Middle frontal gyrus (tissue), 1 donor: ENCODE measurements at regions not wholly inside any gene's neighbourhood (a gene's known extent, or its start where the extent isn't known, plus 50 kb on each side); places are given as distances from the start of the nearest gene placed in this dataset.
"Not testable (repeated sequence)": the region's sequence is repeated elsewhere in the genome, so short reads cannot be mapped to it uniquely, and the experiment has no call there.

ENCODE experiments used
- DNase-seq: peaks from one replicate; pipeline ENCODE4 v3.0.0-alpha.2; 2015; ENCODE audit warnings: low spot score; ENCODE audit errors: extremely low spot score

GRCh38 chr3:187850258-187850921, 105.1 kb upstream of the BCL6 start:
- DNase-seq: no peak

- DNase-seq: no peak
Observed at GRCh38 chr3:187852842-187853730, 107.8 kb upstream of the BCL6 start.

GRCh38 chr3:187855131-187855530, 109.9 kb upstream of the BCL6 start:
- no peak for DNase-seq

DNA sequence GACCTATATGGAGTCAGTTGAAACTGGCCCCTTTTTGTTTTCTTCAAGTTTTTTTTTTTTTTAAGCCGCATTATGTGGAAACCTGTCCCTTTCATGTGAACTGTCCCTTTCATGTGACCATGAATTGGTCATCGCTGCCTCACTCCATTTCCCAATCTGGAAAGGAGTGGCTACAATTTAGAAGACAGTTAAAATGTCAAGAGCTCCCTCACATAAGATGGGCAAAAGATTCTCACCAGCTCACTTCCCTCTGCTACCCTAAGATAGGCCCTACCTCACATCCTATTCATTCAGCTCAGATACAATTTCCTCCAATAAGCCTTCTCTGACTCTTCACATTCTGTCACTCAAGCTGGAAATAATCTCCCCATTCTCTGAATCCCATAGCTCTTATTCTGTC, 111.3 kb upstream of the BCL6 start:
- no peak for DNase-seq

DNA sequence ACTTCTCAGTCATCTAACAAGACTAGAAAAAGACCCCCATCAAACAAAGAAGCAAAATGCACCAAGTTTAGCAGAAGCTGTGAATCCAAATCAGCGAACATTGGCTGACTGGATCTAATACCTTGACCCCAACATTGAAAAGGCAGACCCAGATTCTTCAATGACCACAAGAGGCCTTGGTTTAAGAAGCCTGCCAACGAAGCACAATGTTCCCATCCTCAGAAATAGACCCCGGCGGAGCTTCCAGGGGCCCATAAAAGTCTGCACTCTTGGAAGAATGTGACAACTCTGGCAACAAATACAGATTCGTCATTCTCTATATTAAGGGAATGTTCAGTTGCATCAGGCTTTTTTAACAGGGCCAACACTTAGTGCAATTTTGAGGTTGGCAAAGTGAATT, 112.8 kb upstream of the BCL6 start:
- no peak for DNase-seq

GRCh38 chr3:187858711-187859110, 113.4 kb upstream of the BCL6 start:
- no peak for DNase-seq

DNA sequence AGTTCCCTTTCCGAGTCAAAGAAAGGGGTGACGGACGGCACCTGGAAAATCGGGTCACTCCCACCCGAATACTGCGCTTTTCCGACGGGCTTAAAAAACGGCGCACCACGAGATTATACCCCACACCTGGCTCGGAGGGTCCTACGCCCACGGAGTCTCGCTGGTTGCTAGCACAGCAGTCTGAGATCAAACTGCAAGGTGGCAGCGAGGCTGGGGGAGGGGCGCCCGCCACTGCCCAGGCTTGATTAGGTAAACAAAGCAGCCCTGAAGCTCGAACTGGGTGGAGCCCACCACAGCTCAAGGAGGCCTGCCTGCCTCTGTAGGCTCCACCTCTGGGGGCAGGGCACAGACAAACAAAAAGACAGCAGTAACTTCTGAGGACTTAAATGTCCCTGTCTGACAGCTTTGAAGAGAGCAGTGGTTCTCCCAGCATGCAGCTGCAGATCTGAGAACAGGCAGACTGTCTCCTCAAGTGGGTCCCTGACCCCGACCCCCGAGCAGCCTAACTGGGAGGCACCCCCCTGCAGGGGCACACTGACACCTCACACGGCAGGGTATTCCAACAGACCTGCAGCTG, 117.5 kb upstream of the BCL6 start:
- DNase-seq: not testable (repeated sequence)

DNA sequence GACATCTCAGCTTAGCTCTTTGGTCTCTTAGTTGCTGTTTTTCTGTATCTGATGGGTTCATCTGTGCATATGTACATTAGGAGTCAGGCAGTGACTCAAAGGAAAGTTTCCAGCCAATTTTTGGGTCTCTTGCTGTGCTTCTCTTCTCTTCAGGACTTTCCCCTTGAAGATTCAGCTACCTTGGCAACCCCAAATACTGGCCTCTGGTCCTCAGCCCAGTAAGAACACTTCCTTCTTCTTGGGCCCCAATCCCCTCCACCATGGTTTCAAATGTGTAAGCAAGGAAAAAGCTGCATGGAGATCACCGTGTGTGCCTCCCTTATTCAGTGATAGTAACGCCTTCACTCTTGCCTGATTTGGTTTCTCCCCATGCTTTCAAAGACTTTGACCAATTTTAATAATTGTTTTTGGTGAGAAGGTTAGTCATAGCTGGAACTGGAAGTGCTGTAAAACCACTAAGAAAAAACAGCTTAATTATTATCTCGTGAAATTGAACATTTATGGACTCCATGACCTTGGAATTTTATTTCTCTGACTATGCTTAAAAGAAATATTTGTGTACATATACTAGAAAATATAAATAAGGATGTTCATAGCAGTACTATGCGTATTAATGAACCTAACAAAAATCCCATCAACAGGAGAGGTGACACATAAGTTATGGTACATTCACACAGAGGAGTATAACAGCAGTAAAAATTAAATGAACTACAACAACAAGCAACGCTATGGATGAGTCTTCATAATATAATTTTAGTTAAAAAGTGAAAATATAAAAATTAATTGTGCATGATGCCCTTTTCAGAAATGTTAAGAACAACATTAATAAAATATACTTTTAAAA, 125.3 kb upstream of the BCL6 start:
- no peak for DNase-seq

DNA sequence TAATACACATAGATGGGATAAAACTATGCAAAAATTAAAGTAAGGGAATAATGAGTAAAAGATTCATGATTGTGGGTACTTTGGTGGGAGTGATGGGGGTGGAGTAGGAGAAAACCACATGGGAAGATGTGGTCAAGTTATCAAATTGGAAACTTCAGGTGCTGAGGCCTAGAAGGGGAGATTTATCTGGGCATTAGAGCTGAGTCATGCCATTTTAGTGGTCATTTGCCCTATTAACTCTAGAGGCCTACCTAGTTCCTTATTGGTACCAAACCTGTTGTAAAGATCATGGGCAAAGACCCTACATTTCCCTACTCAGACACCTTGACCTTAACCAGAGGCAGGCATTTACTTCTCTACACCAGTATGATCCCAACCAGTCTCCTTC, 125.9 kb upstream of the BCL6 start:
- no peak for DNase-seq

DNA sequence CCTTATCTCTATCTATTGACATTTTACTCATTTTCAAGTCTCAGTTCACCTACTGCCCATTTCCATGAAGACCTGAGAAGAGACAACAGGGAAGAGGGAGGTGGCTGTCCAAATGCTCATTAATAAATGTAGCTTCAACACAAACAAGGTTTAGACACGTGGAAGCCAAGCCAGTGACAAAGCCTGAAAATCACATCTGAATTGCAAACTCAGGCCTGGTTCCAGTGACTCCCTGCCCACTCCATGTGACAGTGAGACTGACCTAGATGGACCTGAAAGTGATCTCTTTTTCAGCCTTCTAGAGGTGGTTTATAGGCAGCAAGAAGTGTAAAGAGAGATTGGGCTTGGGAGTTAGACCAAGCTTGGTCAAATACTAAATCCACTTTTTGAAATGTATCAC, 126.6 kb upstream of the BCL6 start:
- DNase-seq: no peak

- no peak for DNase-seq
Observed at GRCh38 chr3:187873843-187874242, 128.6 kb upstream of the BCL6 start.

DNA sequence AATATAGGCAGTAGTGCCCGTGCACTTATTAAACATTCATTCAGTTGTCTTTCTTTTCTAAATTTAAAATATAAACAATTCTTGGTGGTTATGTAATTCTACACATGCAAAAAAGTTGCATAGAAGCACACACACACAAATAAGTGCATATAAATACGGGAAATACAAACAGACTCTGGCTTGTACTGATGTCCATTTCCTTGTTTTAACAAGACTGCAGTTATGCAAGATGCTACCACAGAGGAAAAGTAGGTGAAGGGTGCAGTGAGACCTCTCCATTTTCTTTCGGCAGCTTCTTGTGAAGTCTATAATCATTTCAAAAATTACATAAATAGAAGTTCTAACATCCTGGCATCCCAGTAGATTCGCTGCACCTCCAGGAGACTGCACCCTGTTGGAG, 130.6 kb upstream of the BCL6 start:
- DNase-seq: no peak

DNA sequence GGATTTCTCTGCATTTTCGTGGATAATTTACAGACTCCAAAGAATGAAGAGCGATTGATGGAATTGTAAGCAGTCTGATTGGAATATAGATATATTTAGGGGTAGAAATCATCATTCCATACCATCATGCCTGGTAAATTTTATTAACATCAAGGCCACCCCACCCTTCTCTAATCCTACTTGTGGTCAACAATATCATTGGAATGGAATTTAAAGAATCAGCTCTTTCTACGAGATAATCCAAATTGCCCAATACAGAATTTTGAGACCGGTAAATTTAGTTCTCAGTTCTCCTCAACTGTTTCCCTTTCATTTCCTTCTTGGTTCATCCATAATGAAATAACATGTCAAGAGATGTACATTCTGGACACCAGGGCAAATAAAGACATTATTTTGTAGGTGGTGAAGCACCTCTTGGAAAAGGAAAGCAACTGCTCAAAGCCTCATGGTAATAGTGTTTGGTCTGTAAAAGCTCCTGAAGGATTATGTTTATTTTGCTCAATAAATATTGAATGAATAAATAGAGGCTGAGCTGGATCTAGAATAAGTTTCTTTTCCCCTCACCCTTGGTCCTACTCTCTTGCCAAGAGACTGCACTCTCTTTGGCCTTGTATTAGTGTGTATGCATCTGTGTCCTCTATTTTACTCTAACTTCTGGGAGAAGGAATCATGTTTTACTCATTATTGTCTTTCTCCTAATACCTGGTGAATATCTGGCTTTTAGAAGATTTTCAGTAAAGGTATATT, 133.7 kb upstream of the BCL6 start:
- no peak for DNase-seq

- DNase-seq: no peak
Observed at GRCh38 chr3:187880441-187880840, 135.2 kb upstream of the BCL6 start.

DNA sequence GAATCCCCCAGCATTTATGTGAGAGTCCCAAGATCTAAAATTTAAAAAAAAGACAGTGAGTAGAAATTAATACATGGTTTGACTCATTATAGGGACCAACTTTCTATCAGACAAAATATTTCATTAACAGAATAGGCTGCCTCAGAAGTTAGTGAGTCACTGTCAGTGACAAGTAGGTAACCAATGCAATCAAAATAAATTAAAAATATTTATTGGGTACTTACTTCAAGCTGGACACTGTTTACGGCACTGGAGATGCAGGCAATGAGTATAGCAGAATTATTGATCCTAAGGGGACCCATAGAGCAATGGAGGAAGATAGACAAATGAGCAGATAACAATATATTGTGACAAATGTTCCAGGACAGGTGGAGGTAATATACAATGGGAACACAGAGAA, 135.6 kb upstream of the BCL6 start:
- no peak for DNase-seq

DNA sequence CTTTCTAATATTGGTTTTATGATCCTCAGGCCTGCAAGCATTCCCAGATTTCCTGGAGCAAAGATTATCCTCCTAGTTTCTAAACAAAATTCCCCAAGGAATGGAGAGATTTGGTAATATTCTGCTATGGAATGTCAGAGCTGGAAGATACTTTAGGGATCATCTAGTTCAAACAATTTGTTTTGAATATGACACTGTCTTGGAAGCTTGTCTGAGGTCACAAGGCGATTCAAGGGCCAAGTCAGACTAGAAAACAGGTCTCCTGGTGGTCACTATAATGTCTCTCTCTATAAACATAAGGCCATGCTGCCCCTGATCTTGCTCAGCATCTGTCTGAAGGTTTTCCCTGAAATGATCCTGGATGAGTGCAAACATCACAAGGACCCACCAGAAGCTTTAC, 143.4 kb upstream of the BCL6 start:
- DNase-seq: no peak

- DNase-seq: no peak
Observed at GRCh38 chr3:187889106-187889505, 143.8 kb upstream of the BCL6 start.

DNA sequence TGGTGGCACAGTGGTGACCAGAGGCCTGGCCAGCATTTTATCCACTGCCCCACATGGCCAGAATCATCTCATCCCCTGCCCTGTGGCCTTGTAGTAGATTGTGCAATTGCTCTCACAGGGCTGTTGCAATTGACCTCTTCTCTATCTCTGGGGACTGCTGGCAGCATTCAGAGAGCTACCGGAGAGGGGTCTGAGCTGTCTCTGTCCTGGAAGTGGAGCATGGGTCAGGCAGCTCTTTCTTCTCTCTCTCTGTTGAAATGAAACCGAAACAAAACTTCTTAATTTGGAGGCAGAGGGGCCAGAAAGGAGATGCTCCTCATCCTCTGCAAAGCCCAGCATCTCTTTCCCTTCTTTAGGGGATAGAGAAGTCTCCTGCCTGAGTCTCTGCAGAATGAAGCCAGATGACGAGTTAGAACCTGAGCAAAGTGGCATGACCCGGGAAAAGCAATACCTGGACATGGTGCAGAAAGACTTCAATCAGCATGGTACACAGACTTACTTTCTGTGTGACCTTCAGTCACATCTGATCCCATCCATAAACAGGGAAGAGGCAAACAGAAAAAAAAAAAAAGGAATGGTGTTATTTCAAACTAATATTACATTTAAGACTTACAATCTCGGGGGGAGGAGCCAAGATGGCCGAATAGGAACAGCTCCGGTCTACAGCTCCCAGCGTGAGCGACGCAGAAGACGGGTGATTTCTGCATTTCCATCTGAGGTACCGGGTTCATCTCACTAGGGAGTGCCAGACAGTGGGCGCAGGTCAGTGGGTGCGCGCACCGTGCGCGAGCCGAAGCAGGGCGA, 144.5 kb upstream of the BCL6 start:
- no peak for DNase-seq

DNA sequence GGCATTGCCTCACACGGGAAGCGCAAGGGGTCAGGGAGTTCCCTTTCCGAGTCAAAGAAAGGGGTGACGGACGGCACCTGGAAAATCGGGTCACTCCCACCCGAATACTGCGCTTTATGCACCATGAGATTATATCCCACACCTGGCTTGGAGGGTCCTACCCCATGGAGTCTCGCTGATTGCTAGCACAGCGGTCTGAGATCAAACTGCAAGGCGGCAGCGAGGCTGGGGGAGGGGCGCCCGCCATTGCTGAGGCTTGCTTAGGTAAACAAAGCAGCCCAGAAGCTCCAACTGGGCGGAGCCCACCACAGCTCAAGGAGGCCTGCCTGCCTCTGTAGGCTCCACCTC, 145.1 kb upstream of the BCL6 start:
- not testable (repeated sequence) for DNase-seq

DNA sequence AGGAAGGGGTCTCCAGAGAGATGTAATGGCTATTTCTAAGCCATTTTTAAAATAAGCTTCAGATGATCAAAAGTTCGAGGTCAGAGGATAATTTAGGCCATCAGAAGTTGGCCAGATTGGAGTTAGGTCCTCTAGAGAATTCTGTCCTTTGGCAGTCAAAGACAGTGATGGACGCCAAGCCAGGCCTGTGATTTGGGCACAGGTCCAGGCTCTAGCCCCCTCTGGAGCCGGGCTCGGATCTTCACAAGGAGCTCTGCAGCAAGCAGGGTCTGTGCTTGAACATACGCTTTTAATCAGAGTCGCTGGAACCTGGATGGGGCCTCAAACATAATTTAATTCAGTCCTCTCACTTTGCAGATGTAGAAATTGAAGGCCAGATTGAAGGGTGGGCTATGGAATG, 151.4 kb upstream of the BCL6 start:
- DNase-seq: no peak
